Suppressor macrophage (primary cell): ENCODE measurements at regions not wholly inside any gene's neighbourhood (a gene's known extent, or its start where the extent isn't known, plus 50 kb on each side); places are given as distances from the start of the nearest gene placed in this dataset.

Experiments used
- DNase-seq, 4 experiments: peaks; one replicate each; pipeline ENCODE4 v3.0.0-alpha.2; 2020 to 2022

- no peak for DNase-seq
Observed at GRCh38 chr6:154561750-154562149, 51.3 kb upstream of the CNKSR3 start.

- no peak for DNase-seq
Observed at GRCh38 chr6:154565331-154565730, 54.8 kb upstream of the CNKSR3 start.

DNA sequence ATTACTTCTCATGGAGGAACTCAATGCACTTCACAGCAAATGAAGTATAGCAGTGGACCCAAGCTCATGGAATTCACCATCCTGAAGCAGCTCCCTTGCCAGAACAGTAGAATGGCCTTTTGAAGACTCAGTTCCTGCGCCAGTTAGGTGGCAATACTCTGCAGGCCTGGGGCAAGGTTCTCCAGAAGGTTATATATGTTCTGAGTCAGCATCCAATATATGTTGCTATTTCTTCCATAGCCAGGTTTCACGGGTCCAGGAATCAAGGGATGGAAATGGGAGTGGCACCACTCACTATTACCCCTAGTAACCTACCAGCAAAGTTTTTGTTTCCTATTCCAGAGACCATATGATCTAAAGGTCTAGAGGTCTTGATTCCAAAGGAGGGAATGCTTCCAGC is 56.4 kb upstream of the CNKSR3 start:
- no peak for DNase-seq

- DNase-seq: no peak
Observed at GRCh38 chr6:154567695-154568220, 57.3 kb upstream of the CNKSR3 start.

GRCh38 chr6:154569156-154569862 is 58.8 kb upstream of the CNKSR3 start:
- peak in 3 of 4 experiments; percentile 14 to 44 (median 19) for DNase-seq

- DNase-seq: no peak
Observed at GRCh38 chr6:154570505-154570904, 60.0 kb upstream of the CNKSR3 start.

GRCh38 chr6:154572556-154572955 is 62.1 kb upstream of the CNKSR3 start:
- DNase-seq: peak in 1 of 4 experiments; percentile 25

DNA sequence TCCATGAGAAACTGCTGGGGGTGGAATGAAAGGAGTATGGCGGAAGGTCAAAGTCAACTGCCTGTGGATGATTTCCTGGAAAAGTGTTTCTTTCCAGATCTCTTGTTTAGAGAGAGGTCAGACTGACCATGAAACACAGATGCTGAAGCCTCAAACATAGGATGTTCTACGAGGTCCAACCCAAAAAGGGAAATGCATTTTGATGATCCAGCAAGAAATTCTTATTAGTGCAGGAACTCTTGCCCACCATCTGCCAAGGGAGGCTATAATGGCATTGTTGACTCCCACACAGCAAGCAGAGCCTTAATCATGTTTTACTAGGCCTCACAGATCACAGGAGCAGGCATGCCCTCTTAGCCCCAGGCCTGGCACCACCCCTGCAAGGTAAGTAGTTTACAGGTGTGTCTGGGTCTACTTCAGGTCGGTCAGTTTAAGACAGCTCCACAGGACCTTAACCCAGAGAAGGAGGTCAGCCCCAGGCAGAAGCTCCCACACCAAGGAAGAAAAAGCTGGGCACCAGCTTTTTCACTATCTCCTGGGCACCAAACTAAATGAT is 67.6 kb upstream of the CNKSR3 start:
- peak in 2 of 4 experiments; percentile 6 to 19 for DNase-seq

DNA sequence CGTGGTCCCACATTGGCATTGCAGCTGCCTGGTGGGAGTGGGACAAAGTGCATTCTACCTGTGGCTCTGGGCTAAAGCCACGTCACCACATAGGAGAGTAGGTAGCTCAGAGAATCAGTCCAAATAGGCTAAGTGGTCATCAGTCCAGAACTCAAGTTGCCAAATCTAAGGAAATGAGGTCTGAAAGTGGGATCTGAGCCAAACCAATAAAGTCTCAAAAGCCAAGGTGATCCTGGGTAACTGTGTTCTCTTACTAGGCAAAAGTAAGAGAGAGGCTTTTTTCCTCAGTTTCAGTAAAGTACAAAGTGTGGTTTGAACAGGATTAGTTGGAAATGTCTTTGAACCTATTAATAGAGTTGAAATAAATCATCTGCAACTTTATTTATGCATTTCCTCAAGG is 68.6 kb upstream of the CNKSR3 start:
- no peak for DNase-seq

GRCh38 chr6:154579485-154579884 is 69.0 kb upstream of the CNKSR3 start:
- DNase-seq: no peak

DNA sequence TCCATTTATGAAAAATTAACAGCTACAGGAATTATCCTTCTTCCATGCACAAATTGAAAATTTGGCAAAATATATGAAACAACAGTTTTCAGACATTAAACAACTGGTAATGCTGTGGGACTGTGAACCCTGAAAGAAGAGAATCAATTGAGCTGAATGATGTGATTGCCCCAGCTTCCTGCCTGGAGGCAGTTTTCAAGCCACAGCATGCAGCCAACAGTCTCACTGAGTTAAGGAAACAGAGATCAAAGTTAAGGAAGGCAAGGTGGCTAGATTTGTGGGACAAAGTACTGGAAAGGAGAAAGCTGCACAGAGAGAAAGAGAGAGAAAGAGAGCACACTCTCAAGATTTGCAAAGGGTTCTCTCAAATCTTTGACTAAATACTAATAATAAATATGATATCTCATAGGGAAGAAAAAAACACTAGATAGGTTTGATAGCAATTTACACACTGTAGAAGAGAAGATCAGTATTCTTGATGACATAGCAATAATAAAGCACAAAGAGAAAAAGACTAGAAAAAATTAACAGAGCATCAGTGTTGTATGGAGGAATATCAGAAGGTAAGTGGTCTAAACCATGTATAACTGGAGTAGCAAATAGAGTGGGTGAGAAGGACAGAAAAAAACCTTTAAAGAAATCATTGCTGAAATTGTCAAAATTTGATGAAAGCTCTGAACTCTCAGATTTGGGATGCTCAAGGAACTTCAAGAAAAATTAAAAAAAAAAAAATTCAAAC is 70.1 kb upstream of the CNKSR3 start:
- no peak for DNase-seq

DNA sequence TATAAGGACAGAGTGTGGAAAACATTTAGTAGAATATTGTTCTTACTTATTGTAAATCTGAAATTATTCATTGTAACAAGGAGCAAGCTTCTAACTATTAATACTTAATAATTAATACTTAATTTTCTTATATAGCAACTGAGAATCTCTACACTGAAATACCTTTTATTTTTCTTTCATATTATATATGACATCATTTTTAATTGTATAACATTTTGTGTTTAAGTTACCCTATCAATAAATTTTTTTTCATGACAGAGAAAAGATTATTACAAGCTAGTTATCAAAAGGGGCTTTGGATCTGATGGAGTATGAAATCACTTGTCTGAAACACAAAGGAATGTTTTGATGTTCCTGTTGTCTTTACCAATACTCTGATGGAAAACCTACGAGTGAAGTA is 72.2 kb upstream of the CNKSR3 start:
- no peak for DNase-seq

GRCh38 chr6:154583546-154584188 is 73.2 kb upstream of the CNKSR3 start:
- no peak for DNase-seq

GRCh38 chr6:154590756-154591155 is 80.3 kb upstream of the CNKSR3 start:
- DNase-seq: no peak

- DNase-seq: no peak
Observed at GRCh38 chr6:154591234-154591633, 80.7 kb upstream of the CNKSR3 start.

GRCh38 chr6:154592199-154592860 is 81.8 kb upstream of the CNKSR3 start:
- no peak for DNase-seq

DNA sequence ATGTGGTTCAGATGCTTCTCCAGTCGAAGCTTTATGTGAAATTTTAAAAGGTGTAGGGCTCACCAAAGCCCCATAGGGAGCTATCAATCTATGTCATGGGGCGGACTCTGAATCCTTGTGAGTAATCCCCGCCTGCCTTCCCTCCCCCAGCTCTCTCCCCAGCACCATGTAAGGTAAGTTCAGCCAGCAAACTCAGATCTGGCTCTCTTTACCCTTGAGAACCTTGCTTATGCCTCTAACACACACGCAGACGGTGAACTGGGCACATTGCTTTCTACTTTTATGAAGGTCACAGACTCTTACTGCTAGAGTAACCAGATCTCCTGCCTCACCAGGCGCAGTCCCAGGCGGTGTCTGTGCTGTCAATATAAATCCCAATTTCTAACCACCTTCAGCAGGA is 82.6 kb upstream of the CNKSR3 start:
- no peak for DNase-seq

- peak in 1 of 4 experiments; percentile 21 for DNase-seq
Observed at GRCh38 chr6:154594496-154595198, 84.2 kb upstream of the CNKSR3 start.

- DNase-seq: no peak
Observed at GRCh38 chr6:154595538-154595937, 85.1 kb upstream of the CNKSR3 start.

DNA sequence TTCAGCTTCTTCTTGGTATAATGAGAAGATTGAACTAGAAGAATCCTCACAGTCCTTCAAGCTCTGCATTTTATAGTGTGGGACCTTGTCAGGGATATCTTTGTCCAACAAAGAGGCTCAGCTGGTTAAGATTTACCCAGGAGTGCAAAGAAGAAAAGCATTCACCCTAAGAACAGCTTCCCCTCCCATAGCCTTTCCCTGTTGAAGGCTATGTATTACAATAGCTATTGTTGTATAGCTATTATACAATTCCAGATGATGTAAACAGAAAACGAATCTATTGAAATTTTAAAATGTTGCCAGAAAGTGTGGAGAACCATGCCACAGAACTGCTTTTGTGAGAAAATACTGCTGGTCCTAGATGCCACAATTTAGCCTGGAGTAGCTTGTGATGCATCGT is 85.5 kb upstream of the CNKSR3 start:
- no peak for DNase-seq

GRCh38 chr6:154596701-154597100 is 86.2 kb upstream of the CNKSR3 start:
- no peak for DNase-seq

DNA sequence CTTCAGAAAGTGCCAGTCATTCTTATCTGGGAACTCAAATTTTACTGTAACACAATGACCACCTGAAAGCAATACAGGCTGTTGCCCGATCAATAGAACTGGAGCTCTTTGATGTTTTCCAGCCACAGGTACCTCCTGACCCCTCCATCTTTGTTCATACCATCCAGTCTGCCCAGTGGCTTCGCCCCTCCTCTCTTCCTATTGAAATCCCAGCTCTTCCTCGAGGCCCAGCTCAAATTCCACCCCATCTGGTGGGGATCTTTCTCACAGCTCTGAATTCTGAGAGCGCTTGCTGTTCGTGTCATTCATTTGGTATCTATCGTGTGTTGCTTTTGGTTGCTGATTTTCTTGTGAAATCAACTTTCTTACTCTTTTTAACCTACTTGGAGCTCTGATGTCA is 87.9 kb upstream of the CNKSR3 start:
- no peak for DNase-seq
